ENCODE measurements at regions not wholly inside any gene's neighbourhood (a gene's known extent, or its start where the extent isn't known, plus 50 kb on each side); places are given as distances from the start of the nearest gene placed in this dataset.

DNA sequence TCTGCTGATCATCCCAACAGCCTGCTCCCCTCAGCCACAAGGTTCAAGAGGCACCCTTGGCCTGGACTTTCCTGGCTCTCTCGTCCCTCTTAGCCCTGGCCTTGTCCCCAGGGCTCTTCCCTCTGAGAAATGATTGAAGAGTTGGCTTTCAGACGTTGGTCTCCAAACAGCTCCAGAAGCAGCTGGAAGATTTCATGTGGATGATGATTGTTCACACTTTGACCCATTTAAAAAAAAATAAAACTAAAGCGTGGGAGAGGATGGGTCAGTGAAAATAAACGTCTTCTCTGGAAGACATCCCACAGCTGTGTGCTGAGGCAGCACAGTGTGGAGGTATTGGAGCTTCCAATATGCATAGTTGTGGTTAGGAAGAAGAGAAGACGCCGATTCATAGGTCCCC is 54.7 kb upstream of the CDH11 start:
- DNase-seq (ENCODE audit: low read depth) = peak; percentile 90
- TF ChIP-seq, protein P1, sequence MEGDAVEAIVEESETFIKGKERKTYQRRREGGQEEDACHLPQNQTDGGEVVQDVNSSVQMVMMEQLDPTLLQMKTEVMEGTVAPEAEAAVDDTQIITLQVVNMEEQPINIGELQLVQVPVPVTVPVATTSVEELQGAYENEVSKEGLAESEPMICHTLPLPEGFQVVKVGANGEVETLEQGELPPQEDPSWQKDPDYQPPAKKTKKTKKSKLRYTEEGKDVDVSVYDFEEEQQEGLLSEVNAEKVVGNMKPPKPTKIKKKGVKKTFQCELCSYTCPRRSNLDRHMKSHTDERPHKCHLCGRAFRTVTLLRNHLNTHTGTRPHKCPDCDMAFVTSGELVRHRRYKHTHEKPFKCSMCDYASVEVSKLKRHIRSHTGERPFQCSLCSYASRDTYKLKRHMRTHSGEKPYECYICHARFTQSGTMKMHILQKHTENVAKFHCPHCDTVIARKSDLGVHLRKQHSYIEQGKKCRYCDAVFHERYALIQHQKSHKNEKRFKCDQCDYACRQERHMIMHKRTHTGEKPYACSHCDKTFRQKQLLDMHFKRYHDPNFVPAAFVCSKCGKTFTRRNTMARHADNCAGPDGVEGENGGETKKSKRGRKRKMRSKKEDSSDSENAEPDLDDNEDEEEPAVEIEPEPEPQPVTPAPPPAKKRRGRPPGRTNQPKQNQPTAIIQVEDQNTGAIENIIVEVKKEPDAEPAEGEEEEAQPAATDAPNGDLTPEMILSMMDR (conservative IDR thresholded peaks at IDR 0.05; ENCODE audit: control insufficient read depth, insufficient read depth, low read depth, low read length) = no peak
- H3K4me3 ChIP-seq (ENCODE audit: control insufficient read depth, low read depth, low read length) = no peak overlapping the region

DNA sequence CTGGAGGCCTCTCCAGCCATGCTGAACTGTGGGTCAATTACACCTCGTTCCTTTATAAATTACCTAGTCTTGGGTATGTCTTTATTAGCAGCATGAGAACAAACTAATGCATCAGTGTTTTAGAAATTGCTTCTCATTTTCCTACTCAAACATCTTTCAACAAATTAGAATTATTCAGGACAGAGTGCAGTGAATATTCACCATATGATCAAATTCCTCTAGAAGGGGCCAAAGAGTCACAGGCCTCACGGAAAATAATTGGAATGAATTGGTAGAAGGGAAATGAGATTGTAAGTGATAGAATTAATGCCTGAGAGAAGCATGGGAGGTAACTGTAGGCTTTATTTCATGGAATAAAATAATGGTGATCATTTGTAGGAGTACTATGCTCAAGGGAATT is 50.5 kb upstream of the CDH11 start:
- DNase-seq (ENCODE audit: low read depth) = no peak
- TF ChIP-seq, protein P1 (conservative IDR thresholded peaks at IDR 0.05; ENCODE audit: control insufficient read depth, insufficient read depth, low read depth, low read length) = no peak
- H3K4me3 ChIP-seq (ENCODE audit: control insufficient read depth, low read depth, low read length) = no peak overlapping the region

All from fibroblast of mammary gland (primary cell).